NOMO-1 treated with dmso at 0.1 percent for 144 hours (cell line): ENCODE measurements at regions not wholly inside any gene's neighbourhood (a gene's known extent, or its start where the extent isn't known, plus 50 kb on each side); places are given as distances from the start of the nearest gene placed in this dataset.
A peak's percentile ranks its signal among the peaks of the same experiment; 100 is the strongest.

ENCODE experiments used
- DNase-seq: peaks from one replicate; lab custom pipeline; 2025; ENCODE audit not compliant: unreplicated experiment; lab: John Stamatoyannopoulos, UW

DNA sequence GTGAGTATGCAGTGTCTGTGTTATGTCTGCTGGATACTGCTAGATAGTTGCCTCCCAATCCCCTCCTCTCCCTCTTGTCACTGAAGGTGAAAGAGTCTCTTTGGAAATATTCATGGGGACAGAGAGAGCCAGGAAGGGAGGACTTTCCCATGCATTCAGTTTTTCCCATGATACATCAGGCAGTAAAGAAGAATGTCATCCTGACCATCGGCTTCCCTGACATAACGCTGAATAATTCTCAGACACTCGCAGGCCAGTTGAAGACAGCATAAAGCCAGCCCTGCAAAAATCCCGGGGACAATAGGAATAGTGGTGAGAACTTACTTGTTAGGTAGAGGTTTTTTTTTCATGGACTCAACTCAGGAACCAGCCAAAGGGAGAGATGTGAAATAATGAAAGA, 58.1 kb downstream of the KLF4 start:
- no peak for DNase-seq

DNA sequence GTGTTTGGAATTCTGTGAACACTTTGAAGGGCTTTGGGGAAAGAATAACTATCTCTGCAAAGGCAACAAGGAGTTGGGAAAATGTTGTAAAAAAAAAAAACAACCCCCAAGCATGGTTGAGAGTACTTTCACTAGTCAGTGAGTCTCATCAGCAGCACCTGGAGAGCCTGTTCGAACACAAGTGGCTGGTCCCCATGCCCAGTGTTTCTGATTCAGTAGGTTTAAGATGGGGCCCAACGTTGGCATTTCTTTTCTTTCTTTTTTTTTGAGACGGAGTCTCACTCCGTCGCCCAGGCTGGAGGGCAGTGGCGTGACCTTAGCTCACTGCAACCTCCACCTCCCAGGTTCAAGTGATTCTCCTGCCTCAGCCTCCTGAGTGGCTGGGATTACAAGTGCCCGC, 59.5 kb downstream of the KLF4 start:
- no peak for DNase-seq

DNA sequence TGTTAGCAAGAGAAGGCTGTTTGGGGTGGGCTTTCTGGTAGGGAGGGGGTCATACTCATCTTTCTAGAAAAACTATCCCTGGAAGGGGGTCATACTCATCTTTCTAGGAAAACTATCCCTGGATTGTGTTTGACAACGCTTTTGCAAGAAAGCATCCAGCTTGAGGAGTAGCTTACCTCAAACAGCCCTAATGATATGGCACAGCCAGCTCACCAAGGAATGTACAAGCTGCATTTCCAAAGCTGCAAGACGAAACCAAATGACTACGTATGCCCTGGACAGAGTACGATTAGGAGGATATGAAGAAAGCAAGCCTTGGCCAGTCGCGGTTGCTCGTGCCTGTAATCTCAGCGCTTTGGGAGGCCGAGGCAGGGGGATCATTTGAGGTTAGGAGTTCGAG, 63.4 kb downstream of the KLF4 start:
- no peak for DNase-seq

DNA sequence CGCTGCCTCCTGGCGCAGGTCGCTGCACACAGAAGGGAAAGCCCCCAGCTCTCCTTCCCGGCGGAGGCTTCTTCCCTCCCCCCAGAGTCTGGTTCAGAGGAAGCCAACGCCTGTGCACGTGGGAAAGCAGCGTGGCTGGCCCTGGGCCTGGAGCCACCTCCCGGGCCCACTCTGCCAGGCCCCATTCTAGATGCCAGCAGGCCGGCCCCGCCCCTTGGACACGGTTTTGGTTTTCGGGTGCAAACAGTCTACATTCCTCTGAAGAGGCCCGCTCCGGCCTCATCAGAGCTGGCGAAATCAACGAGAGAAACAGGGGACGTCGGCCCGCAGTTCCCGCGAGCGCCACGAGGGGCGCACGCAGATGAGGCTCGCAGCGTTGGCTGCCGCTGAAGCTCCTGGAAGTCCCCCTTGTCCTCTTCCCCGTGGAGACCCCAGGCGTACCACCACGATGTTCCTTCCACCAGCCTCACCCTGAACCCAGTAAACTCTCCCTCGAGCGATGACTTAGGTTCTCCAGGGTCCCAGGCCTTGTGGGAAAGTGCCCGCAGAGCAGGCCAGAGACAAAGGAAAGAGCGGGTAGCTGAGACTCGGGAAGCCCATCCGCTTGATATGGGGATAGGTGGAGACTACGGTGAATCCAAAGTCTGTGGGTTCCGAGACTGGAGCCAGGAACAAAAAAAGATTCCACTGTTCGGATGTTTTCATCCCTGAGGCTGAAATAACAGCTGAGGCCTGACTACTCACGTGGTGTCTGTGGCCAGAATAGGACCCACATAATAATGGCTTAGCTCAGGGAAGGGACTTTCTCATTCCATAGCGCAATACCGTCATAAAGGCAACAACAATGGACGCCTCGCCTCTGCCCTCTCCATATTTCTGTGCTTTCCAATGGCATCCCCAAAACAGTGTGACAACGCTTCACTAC, 64.2 kb downstream of the KLF4 start:
- DNase-seq = peak; percentile 21

DNA sequence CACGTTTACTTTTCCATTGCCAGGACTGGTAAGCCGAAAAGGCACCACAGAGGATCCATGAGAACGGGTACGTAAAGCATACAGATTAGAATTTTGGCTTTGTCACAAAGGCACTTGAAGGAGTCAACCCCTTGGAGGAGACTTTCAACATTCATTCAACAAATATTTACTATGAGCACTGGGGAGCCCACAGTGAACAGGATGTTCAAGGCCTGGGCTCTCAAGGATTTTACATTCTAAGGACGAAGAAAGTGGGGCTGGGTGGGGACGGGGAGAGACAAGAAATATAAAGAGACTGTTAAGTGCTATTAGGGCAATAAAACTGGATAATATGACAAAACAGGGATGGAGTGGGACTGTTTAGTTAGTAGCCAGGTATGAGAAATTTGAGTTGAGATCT, 66.0 kb downstream of the KLF4 start:
- DNase-seq = no peak

DNA sequence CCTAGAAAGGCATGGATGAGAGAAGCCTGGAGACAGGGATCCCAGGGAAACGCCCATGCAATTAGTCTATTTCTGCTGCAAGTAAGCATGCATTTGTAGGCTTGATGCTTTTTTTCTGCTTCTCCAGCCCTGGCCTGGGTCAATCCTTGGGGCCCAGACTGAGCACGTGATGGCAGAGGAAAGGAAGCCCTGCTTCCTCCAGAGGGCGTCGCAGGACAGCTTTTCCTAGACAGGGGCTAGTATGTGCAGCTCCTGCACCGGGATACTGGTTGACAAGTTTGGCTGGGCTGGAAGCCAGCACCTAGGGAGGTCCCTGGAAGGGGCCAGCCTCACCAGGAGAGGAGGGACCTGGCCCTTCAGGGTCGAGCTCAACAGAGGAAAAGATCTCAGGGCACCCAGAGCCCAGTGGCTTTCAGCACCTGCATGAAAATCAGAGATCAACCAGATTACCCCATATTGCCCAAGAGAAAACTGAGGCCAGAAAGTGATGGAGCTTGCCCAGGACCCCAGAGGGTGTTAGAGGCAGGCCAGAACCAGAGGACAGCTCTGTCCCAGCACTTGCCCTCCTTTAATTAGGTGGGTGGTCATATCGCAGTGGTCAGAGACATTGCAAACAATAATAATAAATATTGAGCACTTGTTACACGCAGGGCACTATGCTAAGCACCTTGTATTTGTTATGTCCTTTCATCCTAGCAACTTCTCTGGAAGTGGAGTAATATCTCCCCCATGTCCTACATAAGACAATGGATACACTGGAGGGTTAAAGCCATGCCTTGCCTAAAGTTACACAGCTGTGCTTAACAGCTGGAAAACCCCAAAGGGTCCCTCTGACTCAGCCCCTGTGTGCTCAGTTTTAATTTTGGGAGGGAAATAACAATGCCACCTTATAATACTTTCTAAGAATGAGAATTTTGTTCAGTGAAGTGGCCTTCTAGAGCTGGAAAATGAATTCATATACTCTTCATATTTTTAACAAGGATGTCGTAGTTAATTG, 67.1 kb downstream of the KLF4 start:
- peak; percentile 50 for DNase-seq

DNA sequence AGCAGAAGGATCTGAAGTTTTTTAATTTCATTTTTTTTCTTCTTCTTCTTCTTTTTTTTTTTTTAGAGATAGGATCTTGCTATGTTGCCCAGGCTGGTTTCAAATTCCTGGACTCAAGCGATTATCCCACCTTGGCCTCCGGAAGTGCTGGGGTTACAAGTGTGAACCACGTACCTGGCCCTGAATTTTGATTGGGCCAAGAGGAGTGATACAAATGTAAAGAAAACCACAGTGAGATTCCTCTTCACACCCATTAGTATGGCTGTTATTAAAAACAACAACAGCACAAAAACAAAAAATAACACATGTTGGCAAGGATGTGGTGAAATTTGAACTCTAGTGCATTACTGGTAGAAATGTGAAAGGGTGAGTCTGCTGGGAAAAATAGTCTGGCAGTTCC, 79.1 kb downstream of the KLF4 start:
- no peak for DNase-seq

DNA sequence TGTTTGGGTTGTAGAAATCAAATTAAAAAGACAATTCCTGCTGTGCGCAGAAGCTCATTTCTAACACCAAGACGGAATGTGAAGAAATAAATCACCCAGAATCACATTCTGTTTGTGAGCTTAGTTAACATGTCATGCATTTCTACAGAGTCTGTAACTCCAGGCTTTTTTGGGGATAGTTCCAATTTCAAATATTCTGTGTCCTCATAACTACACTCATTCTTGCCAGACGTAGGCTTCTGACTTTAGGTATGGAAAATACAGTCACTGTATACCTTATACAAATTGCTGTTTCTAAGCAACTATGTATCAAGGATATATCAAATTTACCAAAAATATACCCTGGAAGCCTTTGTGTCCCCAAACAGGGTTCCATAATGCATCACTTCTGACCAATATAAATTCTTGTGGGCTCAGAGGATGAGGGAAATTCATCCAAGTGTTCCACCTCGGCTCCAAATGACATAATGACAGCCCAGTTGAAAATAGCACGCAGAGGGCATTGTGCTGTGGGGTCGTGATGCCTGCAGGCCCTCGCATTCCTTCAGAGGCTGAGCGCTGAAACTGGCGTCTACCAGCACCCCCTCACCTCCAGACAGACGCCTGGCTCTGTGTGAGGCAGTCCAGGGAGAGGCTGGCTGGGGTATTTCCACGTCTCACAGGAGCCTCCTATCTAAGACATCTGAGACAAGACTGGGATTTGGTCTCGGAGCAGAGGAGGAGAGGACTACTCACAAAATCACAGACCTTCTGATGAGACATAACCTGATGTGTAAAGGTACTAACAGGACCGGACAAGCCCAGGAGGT, 79.8 kb downstream of the KLF4 start:
- DNase-seq = no peak

DNA sequence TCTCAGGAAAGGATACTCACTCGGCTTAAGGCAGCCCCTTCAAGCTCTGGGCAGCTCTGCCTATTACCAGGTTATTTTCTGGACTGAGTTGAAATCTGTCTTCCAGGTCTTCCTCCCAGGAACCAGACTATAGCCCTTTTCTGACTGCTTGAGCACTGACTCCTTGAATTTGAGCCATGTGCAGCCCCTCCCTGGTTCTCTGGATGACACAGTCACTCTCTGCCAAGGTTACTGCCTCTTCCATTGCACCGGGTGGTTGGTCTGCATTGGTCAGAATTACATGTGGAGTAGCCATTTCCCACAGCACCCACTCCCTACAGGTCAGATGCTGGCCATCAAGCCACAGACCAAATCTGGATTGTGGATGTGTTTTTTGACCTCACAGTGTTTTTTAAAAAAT, 81.9 kb downstream of the KLF4 start:
- no peak for DNase-seq

DNA sequence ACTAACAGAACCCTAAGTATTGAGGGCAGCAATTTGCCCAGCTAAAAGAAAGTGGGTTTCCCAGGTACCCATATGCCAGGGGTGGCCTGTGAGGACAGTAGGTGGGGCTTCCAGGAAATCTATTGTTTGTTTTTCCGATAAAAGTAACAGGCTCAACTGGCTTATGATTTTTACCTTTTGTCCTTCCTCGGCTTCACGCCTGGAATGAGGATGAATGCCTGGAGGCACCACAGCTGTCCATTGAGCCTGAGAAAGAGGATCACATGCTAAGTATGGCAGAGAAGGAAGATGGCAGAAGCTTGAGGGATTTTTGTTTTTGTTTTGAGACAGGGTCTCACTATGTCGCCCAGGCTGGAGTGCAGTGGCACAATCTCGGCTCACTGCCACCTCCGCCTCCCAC, 84.1 kb downstream of the KLF4 start:
- DNase-seq = no peak

DNA sequence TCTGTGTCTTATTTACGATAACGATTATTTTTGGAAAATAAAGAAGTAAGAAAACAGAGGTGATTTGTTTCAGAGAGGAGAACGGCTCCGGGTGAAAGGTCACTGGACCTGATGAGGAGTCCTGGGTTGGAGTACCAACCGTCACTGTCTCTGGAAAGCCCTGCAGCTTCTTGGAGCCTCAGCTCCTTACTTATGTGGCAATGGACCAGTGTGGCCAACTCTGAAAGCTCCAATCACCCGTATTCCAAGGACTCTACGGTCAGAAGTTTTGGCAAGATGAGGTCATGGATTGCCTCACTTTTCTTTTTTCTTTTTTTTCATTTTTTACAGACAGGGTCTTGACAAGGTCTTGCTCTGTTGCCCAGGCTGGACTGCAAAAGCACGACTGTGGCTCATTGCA, 84.8 kb downstream of the KLF4 start:
- DNase-seq = no peak

DNA sequence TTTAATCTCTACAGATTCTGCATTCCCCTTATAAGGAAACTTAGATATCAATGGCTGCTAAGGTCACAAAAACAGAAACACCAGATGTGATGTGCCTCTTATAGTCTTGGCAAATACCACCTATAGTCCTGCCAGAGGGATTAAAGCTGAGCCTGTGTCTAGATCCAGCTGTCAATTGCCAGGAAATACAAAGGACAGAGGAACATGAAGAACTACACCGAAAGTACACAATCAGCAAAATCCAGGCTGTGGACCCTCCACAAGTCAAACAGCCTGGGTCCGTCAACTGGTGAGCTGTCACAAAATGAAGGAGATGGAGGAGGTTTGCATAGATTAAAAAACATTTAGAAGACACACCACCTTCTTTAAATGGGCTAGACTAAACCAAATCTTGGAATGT, 85.4 kb downstream of the KLF4 start:
- no peak for DNase-seq

DNA sequence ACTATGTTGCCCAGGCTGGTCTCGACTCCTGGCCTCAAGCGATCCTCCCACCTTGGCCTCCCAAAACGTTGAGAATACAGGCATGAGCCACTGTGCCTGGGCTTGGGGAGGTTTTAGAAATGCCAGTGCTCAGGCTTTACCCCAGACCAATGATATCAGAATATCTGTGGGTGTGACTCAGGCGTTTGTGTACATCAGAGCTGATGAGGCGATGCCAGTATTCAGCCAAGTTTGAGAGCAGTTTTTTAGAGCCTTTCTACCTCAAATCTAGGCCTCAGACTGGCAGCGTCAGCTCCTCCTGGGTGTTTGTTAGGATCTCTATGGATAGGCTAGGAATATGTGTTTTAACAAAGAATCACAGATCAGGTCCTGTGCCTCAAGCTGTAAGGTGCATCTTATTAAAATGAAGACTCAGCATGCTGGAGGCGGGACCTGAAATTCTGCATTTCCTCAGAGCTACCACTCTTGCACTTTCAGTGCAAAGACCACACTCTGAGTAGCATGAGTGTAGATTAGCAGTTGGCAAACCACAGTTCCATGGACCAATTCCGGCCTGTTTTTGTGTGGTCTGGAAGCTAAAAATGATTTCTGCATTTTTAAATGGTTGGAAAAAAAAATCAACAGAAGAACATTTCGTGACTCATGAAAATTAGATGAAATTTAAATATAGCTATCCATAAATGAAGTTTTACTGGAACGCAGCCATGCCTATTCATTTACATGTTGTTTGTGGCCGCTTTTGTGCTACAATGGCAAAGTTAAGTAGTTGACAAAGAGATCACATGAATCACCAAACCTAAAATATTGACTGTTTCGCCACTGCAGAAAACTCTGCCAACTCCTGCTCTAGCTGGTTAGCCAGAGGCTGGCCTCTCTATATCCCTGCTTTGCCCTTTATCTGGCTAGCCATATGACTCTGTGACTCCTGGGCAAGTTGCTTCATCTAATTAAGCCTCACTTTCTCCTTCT, 92.2 kb downstream of the KLF4 start:
- peak; percentile 12 for DNase-seq

DNA sequence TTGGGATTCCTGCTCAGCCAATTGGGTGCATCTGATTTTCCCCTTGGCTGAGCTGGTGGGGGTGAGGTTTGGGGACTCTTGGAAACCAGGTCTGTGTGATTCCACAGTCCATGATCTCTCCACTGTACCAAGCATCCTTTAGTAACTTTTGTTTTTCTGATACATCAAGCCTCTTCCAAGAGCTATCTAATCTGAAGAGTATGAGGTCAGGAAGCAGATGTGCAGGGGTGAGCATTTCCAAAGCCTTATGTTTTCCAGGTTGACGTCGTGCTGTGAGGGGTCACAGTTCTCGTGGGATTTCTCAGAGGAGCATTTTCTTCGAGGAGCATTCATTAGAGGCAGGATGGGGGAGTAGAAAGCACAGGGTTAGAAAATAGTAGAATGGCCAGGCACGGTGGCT, 95.3 kb downstream of the KLF4 start:
- DNase-seq = no peak

DNA sequence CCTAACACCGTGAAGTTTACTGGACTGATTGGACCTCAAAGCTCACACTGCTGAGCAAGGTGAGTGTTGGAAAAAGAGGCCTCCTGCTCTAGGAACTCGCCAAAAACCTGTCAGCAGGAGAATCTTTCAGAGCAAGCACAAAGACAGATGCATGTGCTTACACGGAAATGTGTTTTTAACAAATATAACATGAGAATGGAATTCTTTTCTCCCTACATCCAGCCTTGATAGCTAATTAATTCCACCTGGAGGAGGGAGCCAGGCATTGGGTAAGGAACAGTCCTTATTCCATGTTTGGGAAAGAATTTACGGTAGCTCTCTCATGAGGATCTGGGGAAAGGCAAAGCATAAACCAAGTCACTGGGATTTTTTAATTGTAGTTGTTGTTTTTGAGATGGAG, 98.8 kb downstream of the KLF4 start:
- no peak for DNase-seq

DNA sequence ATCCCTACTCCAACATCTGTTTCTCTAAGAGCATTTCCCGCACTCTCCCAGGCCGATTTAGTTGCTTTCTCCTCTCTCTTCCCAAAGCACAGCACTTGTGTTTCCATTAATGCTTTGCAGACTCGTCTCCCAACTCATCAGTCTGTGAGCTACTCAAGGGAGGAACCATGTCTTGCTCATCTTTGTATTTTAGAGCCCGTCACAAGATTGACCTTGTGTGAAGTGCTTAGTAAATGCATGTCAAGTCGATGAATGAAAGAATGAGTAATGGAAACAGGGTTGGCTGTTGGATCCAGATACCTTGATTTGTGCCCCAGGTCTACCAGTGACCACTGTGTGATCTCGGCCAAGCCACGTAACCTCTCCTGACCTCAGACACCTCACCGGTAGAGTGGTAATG, 99.3 kb downstream of the KLF4 start:
- DNase-seq = no peak

DNA sequence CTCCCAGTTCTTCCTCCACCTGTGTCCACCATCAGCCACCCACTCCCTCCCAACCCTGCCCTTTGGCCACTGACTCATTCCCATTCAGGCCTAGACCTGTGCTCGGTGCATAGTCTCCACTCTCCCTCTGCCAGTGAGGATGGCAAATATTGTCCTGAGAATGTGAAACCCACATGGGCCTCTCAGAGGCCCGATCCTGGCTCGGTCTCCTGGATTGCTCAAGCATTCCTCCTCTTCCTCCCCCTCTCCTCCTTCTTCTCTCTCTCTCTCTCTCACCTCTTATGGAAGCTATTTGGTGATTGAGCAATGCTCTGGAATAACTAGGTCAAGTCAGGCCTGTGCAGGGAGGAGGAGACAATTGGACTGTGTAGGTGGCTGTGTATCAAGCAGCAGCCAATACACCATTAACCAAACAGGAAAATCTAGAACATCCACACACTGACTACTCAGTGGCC, 99.9 kb downstream of the KLF4 start:
- no peak for DNase-seq

DNA sequence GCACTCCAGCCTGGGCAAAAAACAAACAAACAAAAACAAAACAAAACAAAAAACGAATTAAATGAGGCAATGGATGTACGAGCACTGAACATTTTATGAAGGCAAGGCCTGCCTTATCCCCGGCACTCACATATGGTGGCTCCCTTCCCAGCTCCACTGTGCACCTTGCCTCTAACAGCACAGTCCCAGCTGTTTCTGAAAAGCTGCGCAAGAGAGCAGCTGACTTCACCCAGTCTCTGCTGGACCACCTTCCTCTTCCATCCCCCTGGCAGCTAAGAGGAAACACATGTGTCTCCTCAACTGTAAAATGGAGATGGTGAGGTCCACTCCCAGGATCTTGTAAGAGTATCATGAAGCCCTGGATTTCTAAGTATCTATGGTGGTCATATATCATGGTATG, 100.7 kb downstream of the KLF4 start:
- DNase-seq = no peak

DNA sequence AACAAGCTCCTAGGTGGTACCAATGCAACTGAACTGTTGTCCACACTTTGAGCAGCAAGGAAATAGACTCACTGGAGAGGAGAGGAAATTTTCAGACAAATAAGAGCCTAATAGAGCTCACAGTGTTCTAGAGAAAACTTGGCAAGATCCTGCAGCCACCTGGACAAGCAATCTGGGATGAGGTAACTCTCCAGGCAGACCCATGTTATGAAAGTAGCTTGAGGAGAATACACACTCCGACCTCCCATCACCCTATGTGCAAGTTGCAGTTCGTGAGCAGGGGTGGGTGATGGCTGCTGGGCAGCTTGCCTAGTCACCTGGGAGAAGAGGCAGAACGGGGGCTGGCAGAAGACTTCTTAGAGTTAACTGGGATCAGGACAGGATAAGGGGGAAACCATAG, 102.2 kb downstream of the KLF4 start:
- DNase-seq = no peak

DNA sequence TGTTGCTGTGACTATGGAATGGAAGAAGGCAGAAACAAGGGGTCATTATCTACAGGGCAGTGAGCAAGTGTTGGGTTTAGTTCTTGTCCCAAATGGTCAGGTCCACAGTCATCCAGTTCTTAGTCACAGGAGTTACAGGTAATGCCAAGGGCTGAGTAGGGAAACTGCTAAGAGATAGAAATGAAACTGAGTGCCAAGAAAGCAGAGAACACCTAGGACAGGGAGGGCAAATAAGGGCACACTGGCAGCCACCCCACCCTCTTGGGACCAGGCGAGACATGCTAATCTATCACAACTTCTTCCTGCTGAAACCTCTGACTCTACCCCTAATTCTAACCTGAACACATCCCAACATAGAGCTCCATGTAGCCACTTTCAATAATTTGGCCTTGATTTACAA, 103.2 kb downstream of the KLF4 start:
- no peak for DNase-seq
